MM.1S (cell line): ENCODE measurements at regions not wholly inside any gene's neighbourhood (a gene's known extent, or its start where the extent isn't known, plus 50 kb on each side); places are given as distances from the start of the nearest gene placed in this dataset.

Experiments
- DNase-seq: peaks from one replicate; pipeline ENCODE4 v3.0.0-alpha.2; 2015
- H2AFZ ChIP-seq: fragments of 300-600 bp; sonication (generic); 2 replicates; pipeline ENCODE4 v1.6.0; 2016; ENCODE audit warnings: antibody characterized with exemption, low read length
- H3F3A ChIP-seq: fragments of 300-600 bp; sonication (generic); 2 replicates; pipeline ENCODE4 v1.6.1; 2016; ENCODE audit warnings: mild to moderate bottlenecking, antibody characterized with exemption, low read length, moderate library complexity, mixed read lengths; ENCODE audit not compliant: insufficient read depth
- H3K27ac ChIP-seq: fragments of 300-600 bp; sonication (generic); 2 replicates; pipeline ENCODE4 v1.5.1; 2016; ENCODE audit warnings: mild to moderate bottlenecking, low read length
- H3K27me3 ChIP-seq: fragments of 300-600 bp; sonication (generic); replicated peaks from 2 replicates; pipeline ENCODE4 v1.6.0; 2016; ENCODE audit warnings: low read length; ENCODE audit not compliant: insufficient read depth
- H3K36me3 ChIP-seq: fragments of 300-600 bp; sonication (generic); replicated peaks from 2 replicates; pipeline ENCODE4 v1.6.1; 2016; ENCODE audit warnings: mild to moderate bottlenecking, low read length, mixed read lengths; ENCODE audit not compliant: insufficient read depth
- H3K4me1 ChIP-seq: fragments of 300-600 bp; sonication (generic); 2 replicates; pipeline ENCODE4 v1.6.1; 2016; ENCODE audit warnings: low read length, mixed read lengths
- H3K4me2 ChIP-seq: fragments of 300-600 bp; sonication (generic); 2 replicates; pipeline ENCODE4 v1.6.0; 2016; ENCODE audit warnings: low read depth, low read length
- H3K4me3 ChIP-seq: fragments of 300-600 bp; sonication (generic); 2 replicates; pipeline ENCODE4 v1.5.1; 2016; ENCODE audit warnings: low read length, mixed read lengths
- H3K79me2 ChIP-seq: fragments of 300-600 bp; sonication (generic); 2 replicates; pipeline ENCODE4 v1.6.1; 2016; ENCODE audit warnings: mixed run types, low read length, mixed read lengths
- H3K9ac ChIP-seq: fragments of 300-600 bp; sonication (generic); 2 replicates; pipeline ENCODE4 v1.6.1; 2016; ENCODE audit warnings: low read length, mixed read lengths
- H3K9me2 ChIP-seq: fragments of 300-600 bp; sonication (generic); replicated peaks from 2 replicates; pipeline ENCODE4 v1.6.1; 2016; ENCODE audit warnings: mild to moderate bottlenecking, low read length, mixed read lengths; ENCODE audit not compliant: insufficient read depth
- H3K9me3 ChIP-seq: fragments of 300-600 bp; sonication (generic); replicated peaks from 2 replicates; pipeline ENCODE4 v1.6.1; 2016; ENCODE audit warnings: mild to moderate bottlenecking, low read length, mixed read lengths; ENCODE audit not compliant: insufficient read depth
- H4K20me1 ChIP-seq: fragments of 300-600 bp; sonication (generic); 2 replicates; pipeline ENCODE4 v1.6.1; 2016; ENCODE audit warnings: mild to moderate bottlenecking, low read length, moderate library complexity, mixed read lengths; ENCODE audit not compliant: insufficient read depth
- CTCF ChIP-seq: fragments of 300-600 bp; sonication (generic); IDR thresholded peaks from 2 replicates; pipeline ENCODE4 v1.5.1; 2016; ENCODE audit warnings: antibody characterized with exemption, low read length, mixed read lengths
- EZH2 ChIP-seq: fragments of 300-600 bp; sonication (generic); optimal IDR thresholded peaks from 2 replicates; pipeline ENCODE3; 2017; ENCODE audit warnings: low read depth, mild to moderate bottlenecking, antibody characterized with exemption, low read length, mixed read lengths
- EZH2phosphoT487 ChIP-seq: fragments of 300-600 bp; sonication (generic); IDR thresholded peaks from 2 replicates; pipeline ENCODE4 v1.6.1; 2018; ENCODE audit warnings: antibody characterized with exemption, low read length

- no peaks in the 10 kb centered on the region for H3K9me3 ChIP-seq
- no peak overlapping the region for H3K27ac ChIP-seq
- no peak overlapping the region for H2AFZ ChIP-seq
- H3K4me1 ChIP-seq, result no peaks in the 10 kb centered on the region
- H3K79me2 ChIP-seq, result no peaks in the 10 kb centered on the region
- no peaks in the 10 kb centered on the region for H3K36me3 ChIP-seq
- no peak overlapping the region for H3K9ac ChIP-seq
- no peaks in the 10 kb centered on the region for H4K20me1 ChIP-seq
- no peak for TF ChIP-seq EZH2phosphoT487
- TF ChIP-seq EZH2, result no peak
- no peak for TF ChIP-seq CTCF
- no peak overlapping the region for H3K4me3 ChIP-seq
- H3K27me3 ChIP-seq, result no peaks in the 10 kb centered on the region
- no peak overlapping the region for H3K4me2 ChIP-seq
- DNase-seq, result no peak
- H3F3A ChIP-seq, result no peaks in the 10 kb centered on the region
- H3K9me2 ChIP-seq, result no peaks in the 10 kb centered on the region
Observed at GRCh38 chr10:71156436-71156835, 55.9 kb upstream of the UNC5B start.

- no peak for TF ChIP-seq EZH2phosphoT487
- no peak for TF ChIP-seq CTCF
- no peak for TF ChIP-seq EZH2
- no peak for DNase-seq
Observed at GRCh38 chr10:71157435-71157834, 54.9 kb upstream of the UNC5B start.

GRCh38 chr10:71158251-71158650, 54.1 kb upstream of the UNC5B start:
- no peaks in the 10 kb centered on the region for H3K9me3 ChIP-seq
- H3F3A ChIP-seq, result no peaks in the 10 kb centered on the region
- H3K27me3 ChIP-seq, result no peaks in the 10 kb centered on the region
- DNase-seq, result no peak
- no peak overlapping the region for H3K4me3 ChIP-seq
- no peak overlapping the region for H3K9ac ChIP-seq
- no peak overlapping the region for H2AFZ ChIP-seq
- H3K4me1 ChIP-seq, result no peaks in the 10 kb centered on the region
- no peaks in the 10 kb centered on the region for H3K36me3 ChIP-seq
- no peak overlapping the region for H3K27ac ChIP-seq
- no peaks in the 10 kb centered on the region for H4K20me1 ChIP-seq
- no peak overlapping the region for H3K4me2 ChIP-seq
- H3K9me2 ChIP-seq, result no peaks in the 10 kb centered on the region
- H3K79me2 ChIP-seq, result no peaks in the 10 kb centered on the region
- TF ChIP-seq EZH2, result no peak
- no peak for TF ChIP-seq CTCF
- no peak for TF ChIP-seq EZH2phosphoT487

More at GRCh38 chr10:71157435-71157834, 54.9 kb upstream of the UNC5B start:
- Histone ChIP-seq H3K9ac (no peak overlapping the region), H3F3A (no peaks in the 10 kb centered on the region), H3K9me3 (no peaks in the 10 kb centered on the region), H3K27me3 (no peaks in the 10 kb centered on the region), H4K20me1 (no peaks in the 10 kb centered on the region), H2AFZ (no peak overlapping the region), H3K4me3 (no peak overlapping the region), H3K79me2 (no peaks in the 10 kb centered on the region), H3K4me2 (no peak overlapping the region), H3K36me3 (no peaks in the 10 kb centered on the region), H3K27ac (no peak overlapping the region), H3K9me2 (no peaks in the 10 kb centered on the region), H3K4me1 (no peaks in the 10 kb centered on the region)

GRCh38 chr10:71158902-71159301, 53.5 kb upstream of the UNC5B start:
- Histone ChIP-seq H3K4me1 (no peaks in the 10 kb centered on the region), H3K79me2 (no peaks in the 10 kb centered on the region), H3K9me2 (no peaks in the 10 kb centered on the region), H3F3A (no peaks in the 10 kb centered on the region), H4K20me1 (no peaks in the 10 kb centered on the region), H3K4me2 (no peak overlapping the region), H3K4me3 (no peak overlapping the region), H3K9ac (no peak overlapping the region), H3K27me3 (no peaks in the 10 kb centered on the region), H3K9me3 (no peaks in the 10 kb centered on the region), H3K27ac (no peak overlapping the region), H3K36me3 (no peaks in the 10 kb centered on the region), H2AFZ (no peak overlapping the region)
- DNase-seq, result no peak
- TF ChIP-seq EZH2phosphoT487 (no peak), EZH2 (no peak), CTCF (no peak)
